Adrenal gland (tissue), 9 donors: ENCODE measurements at regions not wholly inside any gene's neighbourhood (a gene's known extent, or its start where the extent isn't known, plus 50 kb on each side); places are given as distances from the start of the nearest gene placed in this dataset.

ENCODE experiments used
- DNase-seq, 7 donors: peaks; one replicate each; pipeline ENCODE4 v3.0.0-alpha.2; 2019 to 2020
- H3K27ac ChIP-seq, 5 donors: fragments of 200-600 bp; sonication (generic) in 4 of 5; 1 replicate in 3 of 5; 2 replicates in 2 of 5; pipeline versions ENCODE4 v1.5.1 to v1.8.0; 2016 to 2020; ENCODE audit warnings: mild to moderate bottlenecking in 1 of 5
- H3K27me3 ChIP-seq: fragments of 200-600 bp; 2 replicates; pipeline ENCODE4 v1.8.0; 2021
- H3K36me3 ChIP-seq, 2 donors: fragments of 200-600 bp; replicated peaks in 1 of 2; 1 replicate in 1 of 2; 2 replicates in 1 of 2; pipeline versions ENCODE4 v1.5.1 to v1.8.0; 2018 to 2022
- H3K4me1 ChIP-seq, 2 donors: fragments of 200-600 bp; replicated peaks in 1 of 2; 1 replicate in 1 of 2; 2 replicates in 1 of 2; pipeline versions ENCODE4 v1.5.1 to v1.8.0; 2018 to 2021
- H3K4me3 ChIP-seq, 4 donors: fragments of 200-600 bp; sonication (generic) in 3 of 4; one replicate each; pipeline ENCODE4 v1.5.1; 2016 to 2018
- H3K9me3 ChIP-seq, 3 donors: fragments of 200-600 bp; sonication (generic) in 1 of 3; replicated peaks in 1 of 3; 1 replicate in 2 of 3; 2 replicates in 1 of 3; pipeline versions ENCODE4 v1.5.1 to v1.8.0; 2016 to 2021
- POLR2A ChIP-seq, 2 donors: fragments of 450-650 bp; IDR thresholded peaks; one replicate each; pipeline ENCODE4 v1.6.1; 2017; ENCODE audit warnings: antibody characterized with exemption in 2 of 2, mild to moderate bottlenecking in 2 of 2, moderate library complexity in 1 of 2
- WGBS, 4 donors: extraction: QIAGEN DNeasy Blood & Tissue Kit in 2 of 4; methylation state at CpG; one replicate each; pipeline versions ENCODE4 v1.1.5 to v1.1.7; 2013 to 2017; 5-methylcytosine and 5-hydroxymethylcytosine counted together
- intact Hi-C, 2 donors: fragments of 100-400 bp; cut with DNase I; formaldehyde crosslinking; loops; one replicate each; pipeline versions ENCODE4 v1.14.1 to v1.15.0; 2022 to 2023
- TF ChIP-seq, protein P1 (sequence below), 6 experiments: fragments of 450-650 bp in 4 of 6; fragments of 200-600 bp in 2 of 6; sonication (generic) in 1 of 6; IDR thresholded peaks; 1 replicate in 5 of 6; 2 replicates in 1 of 6; pipeline versions ENCODE4 v1.5.1 to v1.8.0; 2016 to 2021; ENCODE audit warnings: antibody characterized with exemption in 6 of 6, mild to moderate bottlenecking in 2 of 6, moderate library complexity in 1 of 6
- donor health status: healthy with polysubstance abuse.
- donor health status: Bipolar disorder and iron deficiency.
- donor health status: DM: yes; HTN: yes; CAD: no.
- donor health status: DM: no; HTN: no; CAD: no.
- donor health status: DM: no; HTN: no; CAD: no.

DNA sequence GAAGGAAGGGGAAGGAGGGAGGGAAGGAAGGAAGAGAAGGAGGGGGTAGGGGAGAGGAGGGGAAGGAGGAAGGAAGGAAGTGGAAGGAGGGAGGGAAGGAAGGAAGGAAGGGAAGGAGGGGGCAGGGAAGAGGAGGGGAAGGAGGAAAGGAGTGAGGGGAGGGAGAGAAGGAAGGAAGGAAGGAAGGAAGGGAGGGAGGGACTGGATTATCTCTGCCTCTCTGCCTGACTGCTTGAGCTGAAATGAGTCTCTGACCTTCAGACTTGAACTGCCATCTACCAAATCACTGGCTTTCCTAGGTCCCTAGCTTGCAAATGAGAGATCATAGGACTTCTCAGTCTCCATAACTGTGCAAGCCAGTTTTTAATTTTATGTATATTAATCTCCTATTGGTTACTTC, 436.8 kb downstream of the PREX1 start:
- intact Hi-C loops, result no loop called here
- TF ChIP-seq, protein P1, sequence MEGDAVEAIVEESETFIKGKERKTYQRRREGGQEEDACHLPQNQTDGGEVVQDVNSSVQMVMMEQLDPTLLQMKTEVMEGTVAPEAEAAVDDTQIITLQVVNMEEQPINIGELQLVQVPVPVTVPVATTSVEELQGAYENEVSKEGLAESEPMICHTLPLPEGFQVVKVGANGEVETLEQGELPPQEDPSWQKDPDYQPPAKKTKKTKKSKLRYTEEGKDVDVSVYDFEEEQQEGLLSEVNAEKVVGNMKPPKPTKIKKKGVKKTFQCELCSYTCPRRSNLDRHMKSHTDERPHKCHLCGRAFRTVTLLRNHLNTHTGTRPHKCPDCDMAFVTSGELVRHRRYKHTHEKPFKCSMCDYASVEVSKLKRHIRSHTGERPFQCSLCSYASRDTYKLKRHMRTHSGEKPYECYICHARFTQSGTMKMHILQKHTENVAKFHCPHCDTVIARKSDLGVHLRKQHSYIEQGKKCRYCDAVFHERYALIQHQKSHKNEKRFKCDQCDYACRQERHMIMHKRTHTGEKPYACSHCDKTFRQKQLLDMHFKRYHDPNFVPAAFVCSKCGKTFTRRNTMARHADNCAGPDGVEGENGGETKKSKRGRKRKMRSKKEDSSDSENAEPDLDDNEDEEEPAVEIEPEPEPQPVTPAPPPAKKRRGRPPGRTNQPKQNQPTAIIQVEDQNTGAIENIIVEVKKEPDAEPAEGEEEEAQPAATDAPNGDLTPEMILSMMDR (IDR thresholded peaks at IDR 0.05), result no peak
- no peak for TF ChIP-seq POLR2A (IDR thresholded peaks at IDR 0.05)
- Histone ChIP-seq H3K27me3 (no peaks in the 10 kb centered on the region), H3K4me1 (no peaks in the 10 kb centered on the region), H3K36me3 (no peaks in the 10 kb centered on the region), H3K9me3 (no peaks in the 10 kb centered on the region), H3K4me3 (no peak overlapping the region), H3K27ac (no peak overlapping the region)
- no peak for DNase-seq

DNA sequence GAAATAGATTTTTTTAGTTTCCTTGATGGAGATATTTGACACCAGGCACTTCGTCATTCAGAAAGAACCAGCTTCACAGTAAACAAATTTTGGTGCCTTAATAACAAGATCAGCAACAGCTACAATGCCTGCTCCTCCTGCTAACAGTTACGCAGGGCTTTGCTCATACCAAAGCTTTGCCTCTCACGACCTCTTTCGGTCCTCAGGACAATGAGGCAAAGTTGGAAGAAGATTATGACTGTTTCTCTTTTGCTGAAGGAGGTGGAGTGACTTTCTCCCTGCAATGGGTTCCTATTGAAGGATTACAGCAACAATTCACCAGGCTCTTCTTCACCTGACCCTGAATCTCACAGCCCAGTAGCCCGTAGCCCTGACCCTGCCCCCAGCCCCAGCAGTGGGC, 440.1 kb downstream of the PREX1 start:
- 79 to 87% (median 82%) methylated on average over 4 to 5 of the region's 5 CpGs for WGBS, 4 donors
- intact Hi-C loops, result no loop called here
- H3K4me3 ChIP-seq, result no peak overlapping the region

GRCh38 chr20:48385527-48385926, 442.3 kb downstream of the PREX1 start:
- WGBS, 4 donors, result 83 to 88% (median 85%) methylated on average over 4 of the region's 4 CpGs
- Histone ChIP-seq H3K36me3 (no peaks in the 10 kb centered on the region), H3K9me3 (no peaks in the 10 kb centered on the region), H3K27ac (no peak overlapping the region), H3K27me3 (no peaks in the 10 kb centered on the region), H3K4me3 (no peak overlapping the region), H3K4me1 (no peaks in the 10 kb centered on the region)
- no peak for TF ChIP-seq POLR2A (IDR thresholded peaks at IDR 0.05)
- TF ChIP-seq, protein P1 (IDR thresholded peaks at IDR 0.05), result no peak
- no peak for DNase-seq
- intact Hi-C loops, result no loop called here

More for the DNA sequence above, 440.1 kb downstream of the PREX1 start:
- Histone ChIP-seq H3K27me3 (no peaks in the 10 kb centered on the region), H3K4me1 (no peaks in the 10 kb centered on the region), H3K9me3 (no peaks in the 10 kb centered on the region), H3K36me3 (no peaks in the 10 kb centered on the region), H3K27ac (no peak overlapping the region)
- DNase-seq, result no peak
- TF ChIP-seq, protein P1 (IDR thresholded peaks at IDR 0.05), result no peak
- no peak for TF ChIP-seq POLR2A (IDR thresholded peaks at IDR 0.05)

DNA sequence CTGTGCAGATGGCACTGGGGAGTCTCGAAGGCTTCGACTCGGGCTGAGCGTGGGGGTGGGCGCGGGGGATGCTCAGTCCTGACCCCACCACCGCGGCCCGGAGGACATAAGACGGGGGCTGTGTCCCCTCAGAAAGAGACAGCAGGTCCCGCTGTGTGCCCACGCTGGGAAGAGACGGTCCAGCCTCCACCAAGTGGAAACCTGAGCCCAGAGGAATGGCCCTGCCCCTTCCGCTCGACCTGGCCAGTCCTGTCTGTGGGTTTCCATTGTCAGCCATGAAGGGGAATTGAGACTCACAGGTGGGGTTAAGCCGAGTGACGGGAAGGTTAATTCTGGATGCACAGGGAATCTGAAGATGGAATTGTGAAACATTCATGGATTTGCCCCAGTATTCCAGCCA, 442.7 kb downstream of the PREX1 start:
- Histone ChIP-seq H3K27ac (no peak overlapping the region), H3K27me3 (no peaks in the 10 kb centered on the region), H3K4me1 (no peaks in the 10 kb centered on the region), H3K9me3 (no peaks in the 10 kb centered on the region), H3K4me3 (no peak overlapping the region), H3K36me3 (no peaks in the 10 kb centered on the region)
- TF ChIP-seq POLR2A (IDR thresholded peaks at IDR 0.05), result no peak
- TF ChIP-seq, protein P1 (IDR thresholded peaks at IDR 0.05), result no peak
- WGBS, 4 donors, result 69 to 88% (median 77%) methylated on average over 12 to 17 of the region's 17 CpGs
- intact Hi-C loops, result no loop called here
- no peak for DNase-seq
